ENCODE measurements at regions not wholly inside any gene's neighbourhood (a gene's known extent, or its start where the extent isn't known, plus 50 kb on each side); places are given as distances from the start of the nearest gene placed in this dataset.

GRCh38 chr12:111168009-111168900 lies 200.6 kb downstream of the PHETA1 start:
- Histone ChIP-seq H3K27ac (no peak overlapping the region), H3K27me3 (no peaks in the 10 kb centered on the region), H3K4me3 (no peak overlapping the region), H3K4me1 (no peaks in the 10 kb centered on the region), H3K9me3 (no peaks in the 10 kb centered on the region), H3K36me3 (no peaks in the 10 kb centered on the region)
- no peak for DNase-seq
- no peak for ATAC-seq (ENCODE audit: low FRiP score in 2 of 2)
- 64 to 69% methylated on average over 16 of the region's 16 CpGs for WGBS, 2 donors
- no peak for TF ChIP-seq POLR2A (IDR thresholded peaks at IDR 0.05)
- TF ChIP-seq EP300 (IDR thresholded peaks at IDR 0.05) = no peak
- TF ChIP-seq POLR2AphosphoS5 (IDR thresholded peaks at IDR 0.05) = no peak
- TF ChIP-seq CTCF (IDR thresholded peaks at IDR 0.05) = no peak

GRCh38 chr12:111166779-111167540 lies 201.9 kb downstream of the PHETA1 start:
- H3K36me3 ChIP-seq = no peaks in the 10 kb centered on the region
- TF ChIP-seq EP300 (IDR thresholded peaks at IDR 0.05) (no peak), POLR2A (IDR thresholded peaks at IDR 0.05) (no peak), POLR2AphosphoS5 (IDR thresholded peaks at IDR 0.05) (no peak), CTCF (IDR thresholded peaks at IDR 0.05) (no peak)
- 72 to 84% methylated on average over 16 to 18 of the region's 22 CpGs for WGBS, 2 donors
- ATAC-seq (ENCODE audit: low FRiP score in 2 of 2) = no peak
- H3K27me3 ChIP-seq = no peaks in the 10 kb centered on the region
- H3K27ac ChIP-seq = no peak overlapping the region
- no peaks in the 10 kb centered on the region for H3K9me3 ChIP-seq
- DNase-seq = peak in 1 of 2 donors; percentile 59
- H3K4me1 ChIP-seq = no peaks in the 10 kb centered on the region
- H3K4me3 ChIP-seq = no peak overlapping the region

- H3K27me3 ChIP-seq = no peaks in the 10 kb centered on the region
- H3K36me3 ChIP-seq = no peaks in the 10 kb centered on the region
- H3K27ac ChIP-seq = no peak overlapping the region
- DNase-seq (no peak), ATAC-seq (ENCODE audit: low FRiP score in 2 of 2) (no peak)
- no peak overlapping the region for H3K4me3 ChIP-seq
- no peaks in the 10 kb centered on the region for H3K9me3 ChIP-seq
- 82 to 87% methylated on average over 9 of the region's 9 CpGs for WGBS, 2 donors
- H3K4me1 ChIP-seq = no peaks in the 10 kb centered on the region
- TF ChIP-seq POLR2AphosphoS5 (IDR thresholded peaks at IDR 0.05) = no peak
- no peak for TF ChIP-seq EP300 (IDR thresholded peaks at IDR 0.05)
- no peak for TF ChIP-seq CTCF (IDR thresholded peaks at IDR 0.05)
- no peak for TF ChIP-seq POLR2A (IDR thresholded peaks at IDR 0.05)
These were observed 203.9 kb downstream of the PHETA1 start for GRCh38 chr12:111164833-111165525.

GRCh38 chr12:111163422-111163821 lies 205.5 kb downstream of the PHETA1 start:
- H3K9me3 ChIP-seq = no peaks in the 10 kb centered on the region
- 92 to 93% methylated on average over 4 of the region's 4 CpGs for WGBS, 2 donors
- no peak overlapping the region for H3K27ac ChIP-seq
- no peak for ATAC-seq (ENCODE audit: low FRiP score in 2 of 2)
- H3K4me1 ChIP-seq = no peaks in the 10 kb centered on the region
- no peak for DNase-seq
- H3K27me3 ChIP-seq = no peaks in the 10 kb centered on the region
- no peak overlapping the region for H3K4me3 ChIP-seq
- no peaks in the 10 kb centered on the region for H3K36me3 ChIP-seq
- no peak for TF ChIP-seq EP300 (IDR thresholded peaks at IDR 0.05)
- no peak for TF ChIP-seq POLR2A (IDR thresholded peaks at IDR 0.05)
- no peak for TF ChIP-seq CTCF (IDR thresholded peaks at IDR 0.05)
- TF ChIP-seq POLR2AphosphoS5 (IDR thresholded peaks at IDR 0.05) = no peak
